ENCODE measurements at regions not wholly inside any gene's neighbourhood (a gene's known extent, or its start where the extent isn't known, plus 50 kb on each side); places are given as distances from the start of the nearest gene placed in this dataset.

- DNase-seq (ENCODE audit: extremely low read depth, insufficient read length), result no peak
- Histone ChIP-seq H3K27me3 (replicated peaks; ENCODE audit: control insufficient read depth, insufficient read depth, low read length) (no peaks in the 10 kb centered on the region), H3K4me3 (replicated peaks; ENCODE audit: low read depth, low read length) (no peak overlapping the region), H3K36me3 (ENCODE audit: control insufficient read depth, insufficient read depth, low read length) (no peaks in the 10 kb centered on the region)
- no peak for TF ChIP-seq CTCF (IDR thresholded peaks at IDR 0.05; ENCODE audit: insufficient read depth, low read length, poor library complexity, severe bottlenecking)
Observed at GRCh38 chr6:142683714-142684141, 261.2 kb downstream of the HIVEP2 start.

- no peak overlapping the region for H3K4me3 ChIP-seq (replicated peaks; ENCODE audit: low read depth, low read length)
- H3K27me3 ChIP-seq (replicated peaks; ENCODE audit: control insufficient read depth, insufficient read depth, low read length), result no peaks in the 10 kb centered on the region
- H3K36me3 ChIP-seq (ENCODE audit: control insufficient read depth, insufficient read depth, low read length), result no peaks in the 10 kb centered on the region
- no peak for DNase-seq (ENCODE audit: extremely low read depth, insufficient read length)
- no peak for TF ChIP-seq CTCF (IDR thresholded peaks at IDR 0.05; ENCODE audit: insufficient read depth, low read length, poor library complexity, severe bottlenecking)
Observed at GRCh38 chr6:142684371-142684770, 260.6 kb downstream of the HIVEP2 start.

- TF ChIP-seq CTCF (IDR thresholded peaks at IDR 0.05; ENCODE audit: insufficient read depth, low read length, poor library complexity, severe bottlenecking), result no peak
- no peak for DNase-seq (ENCODE audit: extremely low read depth, insufficient read length)
- H3K27me3 ChIP-seq (replicated peaks; ENCODE audit: control insufficient read depth, insufficient read depth, low read length), result no peaks in the 10 kb centered on the region
- H3K36me3 ChIP-seq (ENCODE audit: control insufficient read depth, insufficient read depth, low read length), result no peaks in the 10 kb centered on the region
- no peak overlapping the region for H3K4me3 ChIP-seq (replicated peaks; ENCODE audit: low read depth, low read length)
Observed at GRCh38 chr6:142685852-142686506, 259.0 kb downstream of the HIVEP2 start.

GRCh38 chr6:142686507-142686887 is 258.5 kb downstream of the HIVEP2 start:
- no peaks in the 10 kb centered on the region for H3K27me3 ChIP-seq (replicated peaks; ENCODE audit: control insufficient read depth, insufficient read depth, low read length)
- no peak for DNase-seq (ENCODE audit: extremely low read depth, insufficient read length)
- no peak overlapping the region for H3K4me3 ChIP-seq (replicated peaks; ENCODE audit: low read depth, low read length)
- TF ChIP-seq CTCF (IDR thresholded peaks at IDR 0.05; ENCODE audit: insufficient read depth, low read length, poor library complexity, severe bottlenecking), result no peak
- H3K36me3 ChIP-seq (ENCODE audit: control insufficient read depth, insufficient read depth, low read length), result no peaks in the 10 kb centered on the region

GRCh38 chr6:142692942-142693341 is 252.0 kb downstream of the HIVEP2 start:
- no peak for DNase-seq (ENCODE audit: extremely low read depth, insufficient read length)
- no peak overlapping the region for H3K4me3 ChIP-seq (replicated peaks; ENCODE audit: low read depth, low read length)
- TF ChIP-seq CTCF (IDR thresholded peaks at IDR 0.05; ENCODE audit: insufficient read depth, low read length, poor library complexity, severe bottlenecking), result peak; percentile 90
- no peaks in the 10 kb centered on the region for H3K36me3 ChIP-seq (ENCODE audit: control insufficient read depth, insufficient read depth, low read length)
- no peaks in the 10 kb centered on the region for H3K27me3 ChIP-seq (replicated peaks; ENCODE audit: control insufficient read depth, insufficient read depth, low read length)

GRCh38 chr6:142693441-142693840 is 251.5 kb downstream of the HIVEP2 start:
- Histone ChIP-seq H3K36me3 (ENCODE audit: control insufficient read depth, insufficient read depth, low read length) (no peaks in the 10 kb centered on the region), H3K4me3 (replicated peaks; ENCODE audit: low read depth, low read length) (no peak overlapping the region), H3K27me3 (replicated peaks; ENCODE audit: control insufficient read depth, insufficient read depth, low read length) (no peaks in the 10 kb centered on the region)
- no peak for DNase-seq (ENCODE audit: extremely low read depth, insufficient read length)
- TF ChIP-seq CTCF (IDR thresholded peaks at IDR 0.05; ENCODE audit: insufficient read depth, low read length, poor library complexity, severe bottlenecking), result no peak
